ENCODE measurements at regions not wholly inside any gene's neighbourhood (a gene's known extent, or its start where the extent isn't known, plus 50 kb on each side); places are given as distances from the start of the nearest gene placed in this dataset.

DNA sequence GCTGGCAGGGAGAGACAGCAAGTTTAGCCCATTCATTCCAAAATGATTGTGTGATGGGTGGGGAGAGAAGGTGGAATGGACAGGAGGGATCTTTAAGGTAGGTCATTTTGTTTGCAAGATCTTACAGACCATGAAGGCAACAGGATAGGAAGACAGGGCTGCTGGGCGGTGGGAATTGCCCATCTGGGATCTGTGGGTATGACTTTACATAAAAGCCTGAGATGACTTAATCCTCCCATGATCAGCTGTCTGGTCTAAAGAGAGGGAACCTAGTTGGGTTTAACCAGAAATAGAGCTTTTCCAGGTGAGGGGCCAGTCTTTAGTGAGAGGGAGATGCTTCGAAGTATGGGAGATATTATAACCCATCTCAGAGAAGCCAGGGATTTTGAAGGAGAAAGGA lies 153.7 kb downstream of the KLF6 start:
- DNase-seq (ENCODE audit: low spot score) = no peak

DNA sequence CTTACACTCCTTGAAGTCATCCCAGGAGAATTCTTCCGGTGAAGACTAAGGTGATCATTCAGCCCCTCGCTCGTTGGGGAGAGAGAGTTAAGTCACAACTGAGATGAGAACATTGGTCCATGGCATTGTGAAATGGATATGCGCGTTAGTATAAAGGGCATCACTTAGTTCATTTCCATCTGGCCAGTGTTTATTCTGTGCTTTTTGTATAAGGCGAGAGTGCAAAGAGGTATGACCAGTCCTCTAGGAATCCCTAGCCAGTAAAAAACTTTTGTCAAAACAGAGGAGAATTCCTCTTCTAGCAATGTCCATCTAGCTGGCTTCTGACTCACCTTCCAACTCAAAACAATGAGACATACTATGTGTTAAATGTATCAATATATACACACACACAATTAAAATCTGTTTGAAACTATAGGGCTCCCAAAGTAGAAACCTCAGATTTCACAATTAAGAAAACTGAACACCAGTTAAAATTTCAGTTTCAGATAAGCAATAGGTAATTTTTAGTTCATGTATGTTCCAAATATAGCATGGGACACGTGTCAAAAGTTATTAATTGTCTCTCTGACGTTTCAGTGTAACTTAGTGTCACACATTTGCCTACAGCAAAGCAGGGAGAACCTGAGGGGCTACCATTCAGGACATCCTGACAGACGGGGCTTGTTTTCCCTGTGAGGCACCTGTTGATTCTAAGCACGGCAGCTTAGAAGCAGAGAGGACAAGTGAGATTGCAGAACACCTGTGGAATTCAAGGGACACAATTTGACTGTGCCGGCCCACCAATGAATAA lies 158.9 kb downstream of the KLF6 start:
- DNase-seq (ENCODE audit: low spot score) = no peak

DNA sequence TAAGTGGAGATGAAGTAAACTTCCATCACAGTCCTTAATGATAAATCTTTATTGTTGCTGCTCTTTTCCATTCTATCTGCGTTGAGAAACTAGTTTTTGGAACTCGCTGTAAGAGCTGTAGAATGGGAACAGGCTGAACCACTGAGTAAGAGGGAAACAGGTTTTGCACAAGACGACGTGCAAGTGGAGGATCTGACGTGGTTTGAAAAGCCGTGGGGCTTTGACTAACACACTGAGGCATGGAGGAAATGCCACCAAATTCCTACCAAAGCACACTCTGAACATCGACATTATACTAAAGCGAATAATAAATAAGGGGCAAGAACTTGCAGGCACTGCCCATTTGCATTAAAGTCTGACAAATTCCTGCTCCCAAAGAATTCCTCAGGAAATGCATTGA lies 160.6 kb downstream of the KLF6 start:
- no peak for DNase-seq (ENCODE audit: low spot score)

DNA sequence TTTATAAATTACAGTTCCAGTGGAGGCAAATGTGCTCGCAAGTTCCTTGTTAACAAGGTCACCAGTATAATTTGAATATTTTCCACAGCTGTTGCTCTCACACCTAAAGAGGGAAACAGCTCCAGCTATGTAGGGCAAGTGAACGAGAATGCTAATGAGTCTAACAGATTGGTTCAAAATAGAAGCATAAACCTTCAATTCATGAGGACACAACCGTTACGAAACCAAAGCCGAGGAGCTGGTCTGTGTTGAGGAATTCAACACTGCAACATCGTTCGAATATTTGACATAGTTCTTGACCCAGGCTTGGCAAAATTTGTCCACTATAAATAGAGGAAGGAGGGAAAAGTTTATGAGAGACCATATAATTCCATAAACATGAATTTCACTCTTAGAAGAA lies 161.3 kb downstream of the KLF6 start:
- DNase-seq (ENCODE audit: low spot score) = no peak

DNA sequence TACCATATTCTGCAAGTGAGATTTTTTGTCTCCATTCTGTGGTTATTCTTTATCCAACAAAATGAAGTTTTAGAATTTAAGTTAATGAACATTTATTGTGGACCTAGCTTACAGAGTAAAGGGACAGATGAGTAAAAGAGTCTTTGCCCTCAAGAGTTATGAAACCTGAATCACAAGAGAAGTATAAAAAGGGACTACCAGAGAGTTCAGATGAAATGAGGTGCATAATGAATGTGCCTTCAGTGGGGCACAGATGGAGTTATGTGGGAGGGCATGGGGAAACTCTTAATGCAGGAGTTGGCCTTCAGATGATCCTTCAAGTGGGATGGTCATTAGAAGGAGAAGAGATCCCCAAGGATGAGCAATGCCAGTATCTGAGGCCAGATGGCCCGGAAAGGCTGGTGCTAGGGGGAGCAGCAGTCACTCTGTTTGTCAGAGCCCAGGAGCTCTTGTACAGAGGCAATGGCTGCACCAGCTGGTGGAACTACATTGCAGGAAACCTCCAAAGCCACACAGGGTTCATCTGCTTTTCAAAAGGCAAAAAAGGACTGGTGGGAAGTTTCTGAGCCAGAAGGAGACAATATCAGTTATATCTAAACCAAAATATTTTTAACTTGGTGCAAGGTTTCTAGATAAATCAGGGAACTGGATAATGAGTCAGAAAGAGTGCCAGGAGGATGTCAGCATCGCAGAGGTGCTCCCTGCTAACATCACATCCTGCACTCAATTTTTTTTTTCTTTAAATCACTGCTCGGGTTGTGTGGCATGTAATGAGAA lies 162.0 kb downstream of the KLF6 start:
- no peak for DNase-seq (ENCODE audit: low spot score)

DNA sequence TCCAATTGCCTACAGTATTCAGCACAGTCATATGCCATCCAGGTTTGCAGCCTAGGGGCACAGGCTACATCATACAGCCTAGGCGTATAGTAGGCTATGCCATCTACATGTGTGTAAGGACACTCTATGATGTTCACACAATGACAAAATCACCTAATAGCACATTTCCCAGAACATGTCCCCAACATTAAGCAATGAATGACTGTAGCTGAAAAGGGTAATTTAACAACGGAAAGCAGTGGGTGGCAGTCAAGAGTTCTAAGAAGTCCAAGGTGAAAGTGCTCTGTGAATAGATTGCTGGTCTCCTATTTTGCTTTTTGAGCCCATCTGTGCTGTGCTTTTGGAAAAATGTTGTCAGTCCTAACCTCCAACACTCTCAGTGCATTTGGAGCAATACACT lies 162.6 kb downstream of the KLF6 start:
- DNase-seq (ENCODE audit: low spot score) = no peak

DNA sequence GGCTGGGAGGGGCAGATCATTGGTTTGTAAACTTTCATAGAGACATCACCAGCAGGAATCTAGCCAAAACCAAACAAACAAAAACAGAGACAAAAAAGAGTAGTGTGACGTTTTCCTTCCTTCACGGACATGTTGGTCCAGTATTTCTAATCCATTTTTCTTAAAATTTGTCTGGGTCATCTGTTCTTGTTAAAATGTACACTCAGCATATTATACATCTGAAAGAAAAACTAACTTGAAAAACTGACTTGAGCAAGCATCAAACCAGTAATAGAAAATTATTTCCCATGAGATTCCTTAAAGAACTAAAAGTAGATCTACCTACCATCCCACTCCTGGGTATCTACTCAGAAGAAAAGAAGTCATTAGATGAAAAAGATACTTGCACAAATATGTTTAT lies 164.2 kb downstream of the KLF6 start:
- no peak for DNase-seq (ENCODE audit: low spot score)

DNA sequence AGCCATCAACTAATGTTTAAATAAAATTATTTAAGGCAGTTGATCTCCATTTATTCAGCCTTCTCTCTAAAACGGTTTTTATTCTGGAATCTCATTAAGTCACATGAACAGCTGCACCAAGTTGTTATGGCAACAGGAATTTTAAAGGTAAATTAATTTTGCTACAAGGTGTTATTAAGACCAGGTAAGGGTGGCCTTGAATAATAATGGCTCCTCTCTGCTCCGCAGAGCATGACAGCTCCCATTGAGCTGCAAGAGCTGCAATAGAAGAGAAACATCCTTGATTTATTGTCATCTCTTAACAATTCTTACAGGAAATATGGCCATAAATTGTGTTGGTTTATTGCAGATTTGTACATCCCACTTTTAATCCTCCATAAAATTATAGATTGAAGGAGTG lies 165.8 kb downstream of the KLF6 start:
- DNase-seq (ENCODE audit: low spot score) = no peak

DNA sequence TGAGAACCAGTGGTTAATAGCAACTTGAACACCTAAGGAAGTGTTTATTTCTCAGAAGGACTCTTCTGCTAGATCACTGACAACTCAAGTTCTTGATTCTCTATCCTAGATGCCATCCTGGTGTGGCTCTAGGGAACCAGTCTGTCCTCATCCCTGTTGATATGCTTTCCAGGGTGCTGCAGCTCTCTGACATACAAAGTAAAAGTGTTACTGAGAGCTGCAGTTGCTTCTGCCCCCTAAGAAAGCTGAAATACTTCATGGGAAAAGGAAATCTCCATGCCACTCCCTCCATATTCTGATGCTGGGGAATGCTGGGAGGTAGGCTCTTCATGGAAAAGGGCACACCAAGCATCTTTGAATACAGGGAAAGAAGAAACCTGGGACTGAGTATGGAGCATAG lies 168.1 kb downstream of the KLF6 start:
- no peak for DNase-seq (ENCODE audit: low spot score)

DNA sequence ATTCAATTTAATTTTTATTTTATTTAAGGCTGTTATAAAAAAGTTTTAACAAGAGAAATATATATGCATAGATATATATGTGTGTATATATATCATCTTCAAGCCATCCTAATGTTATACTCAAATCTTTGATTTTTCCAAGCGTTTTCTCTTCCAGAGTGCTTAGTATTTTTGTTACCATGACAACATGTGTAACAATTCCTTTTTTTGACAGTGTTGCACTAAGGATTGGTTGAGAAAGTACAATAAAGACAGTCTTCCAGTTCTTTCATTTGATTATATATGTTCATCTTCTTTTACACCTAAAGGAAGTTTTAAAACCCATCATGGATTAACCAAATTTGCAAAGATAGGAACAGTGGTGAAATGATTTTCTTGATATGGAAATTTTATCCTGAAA lies 171.7 kb downstream of the KLF6 start:
- no peak for DNase-seq (ENCODE audit: low spot score)

DNA sequence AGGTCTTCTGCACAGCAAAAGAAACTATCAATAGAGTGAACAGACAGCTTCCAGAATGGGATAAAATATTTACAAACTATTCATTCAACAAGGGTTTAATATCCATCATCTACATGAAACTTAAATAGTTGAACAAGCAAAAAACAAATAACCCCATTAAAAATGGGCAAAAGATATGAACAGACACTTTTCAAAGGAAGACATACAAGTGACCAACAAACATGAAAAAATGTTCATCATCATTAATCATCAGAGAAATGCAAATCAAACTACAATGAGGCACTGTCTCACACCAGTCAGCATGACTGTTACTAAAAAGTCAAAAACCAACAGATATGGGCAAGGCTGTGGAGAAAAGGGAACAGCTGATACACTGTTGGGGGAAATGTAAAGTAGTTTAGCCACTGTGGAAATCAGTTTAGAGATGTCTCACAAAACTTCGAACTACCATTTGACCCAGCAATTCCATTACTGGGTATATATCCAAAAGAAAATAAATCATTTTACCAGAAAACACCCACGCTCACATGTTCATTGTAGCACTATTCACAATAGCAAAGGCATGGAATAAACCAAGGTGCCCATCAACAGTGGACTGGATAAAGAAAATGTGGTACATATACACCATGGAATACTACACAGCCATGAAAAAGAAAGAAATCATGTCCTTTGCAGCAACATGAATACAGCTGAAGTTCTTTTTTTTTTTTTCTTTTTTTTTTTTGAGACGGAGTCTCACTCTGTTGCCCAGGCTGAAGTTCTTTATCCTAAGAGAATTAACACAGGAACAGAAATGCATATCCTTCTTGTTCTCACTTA lies 172.6 kb downstream of the KLF6 start:
- DNase-seq (ENCODE audit: low spot score) = no peak

DNA sequence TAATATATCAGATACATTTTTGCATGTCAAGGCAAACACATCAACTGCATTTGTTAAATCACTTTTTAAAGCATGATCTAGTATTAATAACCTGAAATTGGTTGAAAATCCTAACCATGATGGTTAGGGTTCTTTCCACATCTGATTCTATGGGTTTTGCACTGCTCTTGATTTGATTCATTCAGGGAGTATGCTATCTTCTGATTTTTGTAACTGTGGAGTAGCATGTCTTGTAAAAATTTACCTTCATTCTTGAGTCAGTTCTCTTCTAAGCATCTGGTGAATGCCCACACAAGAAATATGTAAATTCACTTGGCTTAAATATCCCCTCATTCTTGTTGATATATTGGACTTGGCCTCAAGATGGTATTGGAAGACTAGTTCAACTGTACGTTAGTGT lies 178.7 kb downstream of the KLF6 start:
- no peak for DNase-seq (ENCODE audit: low spot score)

DNA sequence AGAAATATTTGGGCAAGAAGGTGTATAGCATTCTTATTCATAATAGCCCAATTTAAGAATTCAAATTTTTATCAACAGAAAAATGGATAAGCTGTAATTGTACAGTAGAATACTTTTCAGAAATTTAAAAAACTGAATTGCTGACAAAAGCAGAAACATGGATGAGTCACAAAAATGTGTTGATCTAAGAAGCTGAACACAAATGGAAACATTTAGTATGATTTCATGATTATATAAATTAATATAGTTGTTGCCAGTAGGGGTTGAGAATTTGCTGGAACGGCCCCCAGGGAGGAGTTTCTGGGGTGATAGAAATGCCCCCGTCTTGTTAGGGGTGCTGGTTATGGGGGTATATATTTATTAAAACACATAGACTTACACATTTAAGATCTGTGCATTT lies 179.1 kb downstream of the KLF6 start:
- DNase-seq (ENCODE audit: low spot score) = no peak

DNA sequence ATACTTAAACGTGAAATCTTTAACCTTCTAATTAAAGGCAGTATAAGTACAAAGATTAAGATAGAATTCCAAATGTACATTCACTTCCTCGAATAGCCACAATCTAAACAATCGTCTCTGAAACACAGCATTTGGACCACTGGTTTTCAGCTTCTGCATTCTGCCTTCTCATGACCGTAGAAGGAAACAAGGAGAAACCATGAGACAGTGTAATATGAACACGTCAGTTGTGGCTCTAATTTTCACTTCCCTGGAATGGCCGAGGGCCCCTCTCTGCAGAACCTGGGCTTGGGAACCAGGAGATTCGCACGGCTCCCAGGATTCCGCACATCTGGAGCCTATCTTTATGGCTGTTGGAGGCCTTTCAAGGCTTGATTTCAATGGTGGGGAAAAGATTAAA lies 189.3 kb downstream of the KLF6 start:
- no peak for DNase-seq (ENCODE audit: low spot score)

DNA sequence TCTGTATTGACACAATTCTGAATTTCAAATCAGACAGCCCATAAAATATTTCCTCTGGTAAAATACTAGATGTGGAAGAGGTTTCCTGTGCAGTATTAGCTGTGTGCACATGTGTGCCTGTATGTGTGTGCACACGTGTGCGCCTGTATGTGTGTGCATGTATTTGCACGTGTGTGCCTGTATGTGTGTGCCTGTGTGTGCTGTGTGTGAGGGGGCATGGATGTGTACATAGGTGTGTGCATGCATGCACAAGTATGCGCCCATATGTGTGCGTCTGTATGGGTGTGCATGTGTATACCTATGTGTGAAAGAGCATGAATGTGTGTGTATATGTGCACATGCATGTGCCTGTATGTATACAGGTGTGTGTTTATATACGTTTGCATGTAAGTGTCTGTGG lies 191.4 kb downstream of the KLF6 start:
- DNase-seq (ENCODE audit: low spot score) = no peak

DNA sequence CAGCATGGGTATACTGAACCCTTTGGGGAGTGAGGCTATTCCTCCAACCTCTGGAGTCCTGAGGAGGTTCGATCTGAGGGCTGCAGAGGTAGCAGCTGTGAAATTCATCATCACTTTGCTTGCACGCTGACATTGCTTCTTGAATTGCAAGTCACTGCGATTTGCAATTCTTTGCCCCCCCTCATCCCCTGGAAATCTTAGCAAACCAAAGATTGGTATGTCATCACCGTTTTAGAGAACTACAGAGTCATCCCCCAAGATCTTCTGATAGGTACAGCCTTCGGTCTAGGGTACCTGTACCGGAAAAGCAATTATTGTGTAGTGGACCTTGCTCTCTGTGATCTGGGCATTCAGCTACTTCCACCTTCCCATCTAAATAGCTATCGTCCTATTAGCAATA lies 192.6 kb downstream of the KLF6 start:
- DNase-seq (ENCODE audit: low spot score) = no peak

DNA sequence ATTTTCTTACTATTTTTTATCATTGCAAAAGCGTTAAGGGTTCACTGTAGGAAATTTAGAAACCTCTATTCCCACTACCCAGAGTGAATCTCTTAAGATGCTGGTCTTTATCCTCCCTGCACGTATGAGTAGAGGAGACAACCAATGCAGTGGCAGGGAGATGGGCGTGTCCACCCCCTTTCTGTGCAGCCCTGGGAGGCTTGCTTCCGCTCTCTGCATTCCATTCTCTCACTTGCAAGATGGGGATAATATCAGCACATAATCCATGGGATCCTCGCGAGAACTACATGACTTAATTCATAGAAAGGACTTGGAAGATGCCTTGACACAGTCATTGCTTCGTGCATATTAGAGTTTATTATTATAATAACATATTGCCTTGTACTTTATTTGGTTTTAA lies 196.2 kb downstream of the KLF6 start:
- no peak for DNase-seq (ENCODE audit: low spot score)

DNA sequence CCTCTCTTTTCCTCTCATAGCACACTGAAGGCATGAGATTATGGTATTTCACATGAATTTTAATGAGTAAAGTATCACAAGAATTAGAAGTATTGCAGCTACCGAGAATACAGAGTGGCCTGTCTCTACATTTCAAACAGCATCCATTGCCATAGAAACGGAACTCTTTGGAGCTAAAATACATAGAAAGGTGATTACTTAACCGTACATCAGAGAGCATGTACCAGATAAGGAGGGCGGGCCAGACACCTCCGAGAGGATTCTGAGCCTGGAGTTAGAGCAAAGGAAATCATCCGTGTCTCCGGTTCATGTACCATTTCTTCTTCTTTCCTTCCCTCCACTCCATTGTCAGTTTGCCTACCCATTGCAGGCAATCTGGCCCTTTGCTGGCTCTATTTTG lies 196.7 kb downstream of the KLF6 start:
- DNase-seq (ENCODE audit: low spot score) = no peak

DNA sequence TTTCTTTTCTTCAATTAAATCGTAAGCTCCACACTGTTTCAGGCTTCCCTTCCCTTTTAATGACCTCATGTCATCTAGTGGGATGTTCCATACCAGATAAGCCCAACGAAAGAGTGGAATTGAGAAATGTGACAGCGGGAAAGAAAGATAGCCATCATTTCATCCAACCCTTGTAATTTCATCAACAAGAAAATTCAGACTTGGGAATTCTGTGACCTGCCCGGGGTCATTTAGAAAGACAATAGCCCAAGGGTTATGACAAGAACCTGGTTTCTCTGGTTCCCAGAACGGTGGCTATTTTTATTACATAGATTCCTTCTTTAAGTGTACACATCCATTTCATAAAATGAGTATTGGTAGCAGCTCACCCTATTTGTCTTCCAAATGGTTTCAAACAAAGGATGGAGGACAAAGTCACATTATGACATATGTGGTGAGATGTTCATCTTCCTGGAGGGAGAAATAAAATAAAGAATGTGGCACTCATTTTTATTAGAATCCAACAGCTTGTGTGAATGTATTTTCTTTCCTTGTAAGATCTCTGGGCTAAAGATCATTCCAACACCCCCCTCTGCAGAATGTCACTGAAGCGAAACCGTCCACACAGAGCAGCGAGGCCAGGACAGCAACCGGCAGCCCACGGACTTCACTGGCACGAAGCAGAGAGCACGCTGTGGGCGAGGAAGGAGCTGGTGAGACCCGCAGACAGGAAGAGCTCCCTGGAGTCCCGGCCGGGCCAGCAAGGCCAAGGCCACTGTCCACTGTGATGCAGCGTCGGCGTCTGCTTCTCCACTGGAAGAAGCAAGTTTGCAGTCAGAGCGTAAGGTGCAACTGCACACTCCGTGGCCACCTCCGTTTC lies 199.9 kb downstream of the KLF6 start:
- DNase-seq (ENCODE audit: low spot score) = no peak

DNA sequence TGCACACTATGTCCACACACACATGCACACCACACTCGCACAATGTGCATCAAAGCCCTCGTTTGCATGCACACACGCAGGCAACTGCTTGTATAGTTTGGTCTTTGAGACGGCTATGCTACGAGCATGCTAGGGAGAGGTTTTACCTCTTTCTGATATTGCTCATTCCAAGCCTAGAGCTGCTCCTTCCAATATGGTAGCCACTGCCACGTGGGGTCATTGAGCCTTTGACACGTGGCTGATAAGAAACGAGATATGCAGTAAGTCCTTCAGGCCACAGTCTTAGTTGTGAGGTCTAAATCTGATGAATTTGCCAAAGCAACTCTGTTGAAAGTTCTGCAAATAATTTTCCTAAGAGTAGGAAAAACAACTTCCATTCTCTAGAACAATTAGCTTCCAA lies 204.4 kb downstream of the KLF6 start:
- no peak for DNase-seq (ENCODE audit: low spot score)

DNA sequence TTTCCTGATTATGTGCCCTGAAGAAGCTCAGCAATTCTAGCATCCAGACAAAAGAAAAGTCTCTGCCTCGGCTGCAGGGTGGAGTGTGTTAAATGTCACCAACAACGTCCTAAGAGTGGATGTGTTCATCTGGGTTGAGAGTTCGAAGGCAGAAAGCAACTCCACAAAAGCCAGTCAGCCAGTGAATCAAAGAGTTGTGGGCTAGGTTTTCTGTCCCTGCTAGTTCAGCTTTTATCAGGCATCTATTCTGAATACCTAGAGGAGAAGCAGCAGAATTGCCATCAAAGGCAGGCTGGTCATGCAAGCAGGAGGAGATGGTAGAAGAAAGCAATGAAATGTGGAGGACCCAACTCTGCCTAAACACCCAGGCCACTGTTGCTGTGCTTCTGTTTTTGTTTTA lies 205.2 kb downstream of the KLF6 start:
- DNase-seq (ENCODE audit: low spot score) = no peak

All from mesenteric fat pad (tissue), 1 donor.